RWPE1 (cell line): ENCODE measurements at regions not wholly inside any gene's neighbourhood (a gene's known extent, or its start where the extent isn't known, plus 50 kb on each side); places are given as distances from the start of the nearest gene placed in this dataset.

Experiments
- CTCF ChIA-PET: fragments of 350-600 bp; sonication (Branson Sonifier 250); formaldehyde crosslinking; extraction: SDS; loops from one replicate; lab custom pipeline; 2021; lab: Yijun Ruan, JAX
- POLR2A ChIA-PET: fragments of 400-600 bp; formaldehyde crosslinking; extraction: SDS; loops from one replicate; lab custom pipeline; 2020; ENCODE audit warnings: antibody characterized with exemption; ENCODE audit not compliant: low non-redundant PET; lab: Yijun Ruan, JAX
- DNase-seq: peaks from one replicate; pipeline ENCODE4 v3.0.0; 2012; ENCODE audit warnings: low spot score
- H3K27ac ChIP-seq: fragments of 450-650 bp; 2 replicates; pipeline ENCODE4 v1.5.1; 2017
- TF ChIP-seq, protein P1 (sequence below): fragments of 450-650 bp; conservative IDR thresholded peaks from 2 replicates; pipeline ENCODE4 v1.5.1; 2017; ENCODE audit warnings: low read depth, mild to moderate bottlenecking

DNA sequence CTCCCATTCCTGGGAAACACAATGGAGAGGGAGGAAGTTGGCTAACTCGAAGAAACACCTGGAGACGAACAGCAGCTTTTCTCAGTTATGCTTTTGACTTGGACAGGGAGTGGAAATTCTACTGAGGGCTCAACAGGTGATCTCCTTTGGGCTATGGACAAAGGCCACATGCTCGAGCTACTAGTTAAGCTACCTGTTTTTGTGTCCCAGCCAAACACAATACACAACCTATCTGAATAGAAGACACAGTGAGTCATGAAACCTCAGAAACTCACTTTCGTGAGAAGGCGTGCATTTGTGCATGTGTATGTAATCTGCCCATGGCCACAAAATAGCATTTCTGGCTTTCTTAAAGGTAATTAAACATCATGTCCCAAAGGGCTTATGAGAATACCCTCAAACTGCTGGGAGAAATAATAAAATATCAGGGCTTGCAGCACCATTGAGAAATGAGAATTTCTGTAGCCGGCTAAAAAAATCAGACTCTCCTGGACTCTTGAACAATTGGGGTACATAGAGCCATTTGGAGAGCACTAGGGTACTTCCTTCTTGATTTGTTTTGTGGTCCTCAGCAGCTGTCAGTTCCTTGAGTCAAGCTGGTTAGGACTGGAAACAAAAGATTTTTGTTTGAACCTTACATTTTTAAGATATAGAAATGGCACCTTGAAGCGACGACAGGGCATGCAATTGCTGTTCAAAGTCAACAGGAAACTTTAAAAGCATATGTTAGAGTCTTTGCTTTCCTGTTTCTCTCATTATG lies 85.5 kb upstream of the PTHLH start:
- POLR2A ChIA-PET: no interaction called here
- DNase-seq: peak; percentile 23
- no peak overlapping the region for H3K27ac ChIP-seq
- TF ChIP-seq, protein P1, sequence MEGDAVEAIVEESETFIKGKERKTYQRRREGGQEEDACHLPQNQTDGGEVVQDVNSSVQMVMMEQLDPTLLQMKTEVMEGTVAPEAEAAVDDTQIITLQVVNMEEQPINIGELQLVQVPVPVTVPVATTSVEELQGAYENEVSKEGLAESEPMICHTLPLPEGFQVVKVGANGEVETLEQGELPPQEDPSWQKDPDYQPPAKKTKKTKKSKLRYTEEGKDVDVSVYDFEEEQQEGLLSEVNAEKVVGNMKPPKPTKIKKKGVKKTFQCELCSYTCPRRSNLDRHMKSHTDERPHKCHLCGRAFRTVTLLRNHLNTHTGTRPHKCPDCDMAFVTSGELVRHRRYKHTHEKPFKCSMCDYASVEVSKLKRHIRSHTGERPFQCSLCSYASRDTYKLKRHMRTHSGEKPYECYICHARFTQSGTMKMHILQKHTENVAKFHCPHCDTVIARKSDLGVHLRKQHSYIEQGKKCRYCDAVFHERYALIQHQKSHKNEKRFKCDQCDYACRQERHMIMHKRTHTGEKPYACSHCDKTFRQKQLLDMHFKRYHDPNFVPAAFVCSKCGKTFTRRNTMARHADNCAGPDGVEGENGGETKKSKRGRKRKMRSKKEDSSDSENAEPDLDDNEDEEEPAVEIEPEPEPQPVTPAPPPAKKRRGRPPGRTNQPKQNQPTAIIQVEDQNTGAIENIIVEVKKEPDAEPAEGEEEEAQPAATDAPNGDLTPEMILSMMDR: no peak
- CTCF ChIA-PET: no interaction called here

DNA sequence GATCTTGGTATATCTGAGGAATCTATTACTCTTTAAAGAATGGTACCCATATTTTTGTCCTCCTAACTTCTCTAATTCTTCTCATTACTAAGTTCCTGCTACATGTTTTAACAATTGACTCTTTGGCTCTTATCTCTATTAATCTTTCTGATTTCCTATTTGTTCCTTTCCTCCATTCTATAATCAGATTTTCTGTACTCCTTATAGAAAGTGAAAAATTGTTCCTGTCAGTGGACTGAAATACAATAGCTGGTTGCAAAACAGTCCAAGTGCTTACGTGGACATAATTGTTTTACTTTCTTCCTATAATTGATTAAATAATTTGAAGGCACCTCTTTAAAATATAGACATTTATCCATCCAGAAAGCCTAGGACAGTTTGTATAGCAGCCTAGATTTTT lies 86.7 kb upstream of the PTHLH start:
- no peak overlapping the region for H3K27ac ChIP-seq
- ChIA-PET POLR2A (no interaction called here), CTCF (no interaction called here)
- TF ChIP-seq, protein P1: no peak
- DNase-seq: no peak

DNA sequence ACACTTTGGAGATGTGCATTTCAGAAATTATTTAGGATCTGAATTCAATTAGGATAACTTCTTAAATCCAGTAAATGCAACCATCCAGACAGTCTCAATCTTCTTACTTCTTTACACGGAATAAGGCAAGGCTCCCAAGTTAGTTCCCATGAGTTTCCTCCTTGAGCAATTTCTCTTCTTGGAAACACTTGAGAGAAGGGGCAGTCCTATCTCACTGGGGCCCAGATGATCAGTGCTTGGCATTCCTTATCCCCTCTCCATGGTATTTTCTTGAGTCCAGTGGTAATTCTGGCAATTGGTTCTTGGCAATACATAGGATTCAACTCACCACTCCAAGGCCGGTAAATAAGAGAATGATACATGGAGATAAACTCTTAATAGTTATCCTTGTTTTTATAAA lies 87.1 kb upstream of the PTHLH start:
- TF ChIP-seq, protein P1: no peak
- ChIA-PET CTCF (no interaction called here), POLR2A (no interaction called here)
- no peak for DNase-seq
- H3K27ac ChIP-seq: no peak overlapping the region

DNA sequence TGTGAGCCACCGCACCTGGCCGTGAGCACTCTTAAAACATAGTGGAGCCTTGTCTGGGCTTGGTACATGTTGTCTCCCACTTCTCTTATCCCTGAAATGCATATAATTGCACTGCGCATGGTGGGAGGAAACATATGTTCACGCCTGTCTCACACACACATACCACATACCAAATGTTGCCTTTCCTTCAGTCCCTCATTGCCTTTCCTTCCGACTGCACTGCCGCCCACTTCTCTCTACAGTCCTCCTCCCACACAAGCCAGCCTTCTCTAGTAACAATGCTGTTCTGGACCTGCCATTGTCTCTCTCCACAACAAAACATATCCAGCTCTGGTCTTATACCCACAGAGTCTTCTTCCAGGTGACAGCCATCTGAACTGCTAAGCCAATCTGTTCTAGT lies 88.3 kb upstream of the PTHLH start:
- TF ChIP-seq, protein P1: no peak
- no peak overlapping the region for H3K27ac ChIP-seq
- ChIA-PET POLR2A (no interaction called here), CTCF (no interaction called here)
- no peak for DNase-seq

DNA sequence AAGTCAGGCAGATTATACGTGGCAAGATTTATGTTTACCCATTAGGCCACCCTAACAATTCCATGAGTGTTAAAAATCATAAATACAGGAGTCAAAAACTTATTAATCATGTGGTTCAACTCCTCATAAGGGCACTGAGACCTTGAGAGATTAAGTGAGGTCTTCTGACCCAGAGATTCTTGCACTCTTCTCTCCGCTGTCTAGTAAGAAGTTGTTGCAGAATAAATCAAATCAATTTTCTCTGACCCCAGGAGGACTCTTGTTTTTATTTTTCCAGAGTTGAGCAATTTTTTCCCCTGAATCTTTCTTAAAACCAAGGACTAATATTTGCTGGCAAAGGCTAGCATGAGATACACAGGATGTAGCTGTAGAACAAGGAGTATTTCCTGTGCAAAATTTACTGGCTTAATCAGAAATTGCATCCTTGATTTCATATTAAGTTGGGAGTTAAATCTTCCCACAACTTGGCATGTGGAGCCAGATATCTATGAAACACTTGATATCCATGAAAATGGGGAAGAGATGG lies 90.9 kb upstream of the PTHLH start:
- CTCF ChIA-PET: no interaction called here
- POLR2A ChIA-PET: no interaction called here
- DNase-seq: no peak
- TF ChIP-seq, protein P1: no peak
- no peak overlapping the region for H3K27ac ChIP-seq

DNA sequence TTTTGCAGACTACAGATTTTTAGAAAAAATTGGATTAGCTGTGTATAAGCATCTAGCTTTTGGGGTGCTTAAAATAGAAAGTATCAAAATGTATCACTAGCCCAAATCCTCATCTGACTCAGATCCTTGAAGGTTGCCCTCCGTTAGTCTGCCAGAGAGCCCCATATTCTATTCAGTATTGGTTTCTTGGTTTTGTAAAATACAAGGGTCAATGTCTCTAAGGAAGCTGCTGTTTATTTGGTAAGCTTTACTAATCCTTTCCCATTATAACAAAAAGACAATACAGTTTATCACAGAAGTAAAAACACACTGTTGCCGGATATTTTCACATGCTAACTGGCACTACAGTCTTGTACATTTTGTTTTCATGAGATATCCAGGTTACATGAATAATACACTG lies 92.8 kb upstream of the PTHLH start:
- H3K27ac ChIP-seq: no peak overlapping the region
- no peak for DNase-seq
- ChIA-PET POLR2A (no interaction called here), CTCF (interaction anchor here (0.7 kb wide), 1 partner anchor 21 kb away, joined by 3 read pairs; no protein-coding TSS in a partner anchor)
- TF ChIP-seq, protein P1: no peak
